RWPE1 (cell line): ENCODE measurements at regions not wholly inside any gene's neighbourhood (a gene's known extent, or its start where the extent isn't known, plus 50 kb on each side); places are given as distances from the start of the nearest gene placed in this dataset.

Source experiments
- CTCF ChIA-PET: fragments of 350-600 bp; sonication (Branson Sonifier 250); formaldehyde crosslinking; extraction: SDS; loops from one replicate; lab custom pipeline; 2021; lab: Yijun Ruan, JAX
- POLR2A ChIA-PET: fragments of 400-600 bp; formaldehyde crosslinking; extraction: SDS; loops from one replicate; lab custom pipeline; 2020; ENCODE audit warnings: antibody characterized with exemption; ENCODE audit not compliant: low non-redundant PET; lab: Yijun Ruan, JAX
- DNase-seq: peaks from one replicate; pipeline ENCODE4 v3.0.0; 2012; ENCODE audit warnings: low spot score
- H3K27ac ChIP-seq: fragments of 450-650 bp; 2 replicates; pipeline ENCODE4 v1.5.1; 2017
- TF ChIP-seq, protein P1 (sequence below): fragments of 450-650 bp; conservative IDR thresholded peaks from 2 replicates; pipeline ENCODE4 v1.5.1; 2017; ENCODE audit warnings: low read depth, mild to moderate bottlenecking

DNA sequence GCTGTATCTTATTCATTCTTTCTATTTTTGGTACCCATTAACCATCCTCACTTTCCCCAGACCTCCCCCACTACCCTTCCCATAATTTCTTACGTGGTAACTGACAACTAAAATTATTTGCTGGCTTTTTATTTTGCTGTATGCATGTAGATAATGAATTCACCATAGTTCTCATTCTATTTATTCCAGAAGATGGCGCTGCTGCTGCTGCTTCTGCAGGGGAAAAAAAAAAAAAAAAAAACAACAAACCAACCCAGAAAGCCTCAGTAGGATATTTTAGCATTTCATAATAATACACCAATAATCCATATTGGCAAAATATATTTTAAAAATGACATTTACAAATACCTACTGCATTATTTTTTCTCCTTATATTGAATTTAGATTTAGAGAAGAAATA, 416.6 kb upstream of the MAGEB18 start:
- H3K27ac ChIP-seq: no peak overlapping the region
- TF ChIP-seq, protein P1, sequence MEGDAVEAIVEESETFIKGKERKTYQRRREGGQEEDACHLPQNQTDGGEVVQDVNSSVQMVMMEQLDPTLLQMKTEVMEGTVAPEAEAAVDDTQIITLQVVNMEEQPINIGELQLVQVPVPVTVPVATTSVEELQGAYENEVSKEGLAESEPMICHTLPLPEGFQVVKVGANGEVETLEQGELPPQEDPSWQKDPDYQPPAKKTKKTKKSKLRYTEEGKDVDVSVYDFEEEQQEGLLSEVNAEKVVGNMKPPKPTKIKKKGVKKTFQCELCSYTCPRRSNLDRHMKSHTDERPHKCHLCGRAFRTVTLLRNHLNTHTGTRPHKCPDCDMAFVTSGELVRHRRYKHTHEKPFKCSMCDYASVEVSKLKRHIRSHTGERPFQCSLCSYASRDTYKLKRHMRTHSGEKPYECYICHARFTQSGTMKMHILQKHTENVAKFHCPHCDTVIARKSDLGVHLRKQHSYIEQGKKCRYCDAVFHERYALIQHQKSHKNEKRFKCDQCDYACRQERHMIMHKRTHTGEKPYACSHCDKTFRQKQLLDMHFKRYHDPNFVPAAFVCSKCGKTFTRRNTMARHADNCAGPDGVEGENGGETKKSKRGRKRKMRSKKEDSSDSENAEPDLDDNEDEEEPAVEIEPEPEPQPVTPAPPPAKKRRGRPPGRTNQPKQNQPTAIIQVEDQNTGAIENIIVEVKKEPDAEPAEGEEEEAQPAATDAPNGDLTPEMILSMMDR: peak; percentile 19; the same call in 1 of the 2 replicates
- POLR2A ChIA-PET: no interaction called here
- CTCF ChIA-PET: no interaction called here
- no peak for DNase-seq

DNA sequence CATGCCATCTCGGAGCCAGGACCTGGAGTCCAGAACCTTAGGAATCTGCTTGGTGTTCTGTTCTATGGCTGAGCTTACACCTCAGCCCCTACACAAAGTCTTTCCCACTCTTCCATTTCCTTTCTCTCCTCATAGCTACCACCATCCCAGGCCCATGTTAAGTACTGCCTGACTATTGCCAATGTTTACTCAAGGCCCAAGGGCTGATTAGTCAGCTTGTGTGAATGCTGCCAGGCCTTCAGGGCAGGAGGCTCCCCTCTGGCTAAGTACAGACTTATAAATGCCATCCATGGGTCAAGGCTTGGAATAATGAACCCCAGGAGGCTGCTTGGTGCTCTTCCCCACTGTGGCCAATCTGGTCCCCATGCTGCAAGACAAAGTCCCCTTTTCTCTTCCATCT, 411.6 kb upstream of the MAGEB18 start:
- CTCF ChIA-PET: no interaction called here
- DNase-seq: no peak
- H3K27ac ChIP-seq: no peak overlapping the region
- TF ChIP-seq, protein P1: no peak
- POLR2A ChIA-PET: no interaction called here

DNA sequence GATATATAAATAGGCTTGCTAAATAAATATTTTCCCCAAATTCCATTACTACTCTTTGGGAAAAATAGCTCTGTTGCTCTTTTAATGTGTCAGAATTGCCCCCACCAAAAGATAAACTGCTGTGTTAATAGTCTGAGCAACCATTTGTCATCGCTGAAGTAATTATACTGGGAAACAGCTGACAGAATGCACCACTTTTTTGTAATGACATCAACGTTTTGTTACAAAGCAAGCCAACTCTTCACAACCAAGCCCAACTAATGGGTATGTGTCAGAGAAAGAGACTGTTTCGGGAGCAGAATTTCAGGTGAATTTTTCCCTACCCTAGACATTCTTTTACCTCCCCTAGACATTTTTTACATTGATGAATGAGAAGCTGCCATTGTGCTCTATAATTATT, 405.0 kb upstream of the MAGEB18 start:
- POLR2A ChIA-PET: no interaction called here
- TF ChIP-seq, protein P1: no peak
- CTCF ChIA-PET: no interaction called here
- no peak overlapping the region for H3K27ac ChIP-seq
- no peak for DNase-seq

DNA sequence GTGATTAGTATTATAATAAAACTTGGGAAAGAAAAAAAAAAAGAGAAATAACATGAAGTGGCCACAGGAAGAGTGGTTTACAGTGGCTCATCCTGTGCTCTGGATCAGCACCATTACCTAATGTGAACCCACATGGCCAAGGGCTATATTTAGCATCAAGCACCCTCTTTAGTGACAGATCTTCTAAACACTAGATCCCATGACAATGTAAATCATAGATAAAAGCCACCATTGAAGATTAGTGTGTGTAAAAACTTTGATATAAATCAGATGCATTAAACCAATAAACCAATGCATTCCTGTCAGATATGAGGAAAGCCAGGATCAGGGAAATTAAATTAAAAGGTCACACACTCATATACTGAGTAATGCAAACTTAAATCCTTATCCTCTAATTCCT, 400.6 kb upstream of the MAGEB18 start:
- no peak overlapping the region for H3K27ac ChIP-seq
- DNase-seq: no peak
- ChIA-PET CTCF (no interaction called here), POLR2A (no interaction called here)
- TF ChIP-seq, protein P1: no peak

DNA sequence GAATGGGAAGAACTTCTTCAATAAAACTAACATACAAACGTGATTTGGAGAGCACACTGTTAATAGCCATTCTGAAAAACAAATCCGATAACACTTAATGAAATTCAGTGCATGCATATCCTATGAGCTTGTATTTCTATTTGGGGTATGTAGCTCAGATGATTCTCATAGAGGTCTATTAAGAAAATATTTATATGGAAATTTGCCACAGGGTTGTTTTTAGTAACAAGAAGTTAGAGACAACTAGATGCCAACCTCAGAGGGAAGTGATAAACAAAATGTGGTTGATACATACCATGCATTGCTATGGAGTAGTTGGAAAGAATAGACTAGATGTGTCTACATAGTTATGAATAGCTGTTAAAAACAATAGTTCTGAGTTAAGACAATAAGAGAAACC, 395.8 kb upstream of the MAGEB18 start:
- TF ChIP-seq, protein P1: no peak
- ChIA-PET POLR2A (no interaction called here), CTCF (no interaction called here)
- no peak for DNase-seq
- no peak overlapping the region for H3K27ac ChIP-seq

DNA sequence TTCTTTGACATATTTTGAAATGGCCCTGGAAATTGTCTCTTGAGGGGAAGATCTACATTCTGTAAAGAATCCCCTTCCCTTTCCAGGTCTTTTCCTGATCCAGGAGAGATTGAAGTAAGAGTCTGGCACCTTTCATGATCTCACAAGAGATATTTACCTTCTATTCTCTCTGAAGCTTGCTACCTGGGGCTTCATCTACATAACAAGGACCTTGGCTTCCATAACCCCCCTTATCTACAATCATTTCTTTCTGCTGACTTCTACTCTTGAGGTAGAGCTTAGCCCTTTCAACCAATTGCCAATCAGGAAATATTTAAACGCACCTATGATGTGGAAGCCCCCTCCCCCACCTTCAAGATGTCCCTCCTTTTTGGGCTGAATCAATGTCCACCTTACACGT, 383.7 kb upstream of the MAGEB18 start:
- POLR2A ChIA-PET: no interaction called here
- H3K27ac ChIP-seq: no peak overlapping the region
- DNase-seq: no peak
- TF ChIP-seq, protein P1: no peak
- CTCF ChIA-PET: no interaction called here

DNA sequence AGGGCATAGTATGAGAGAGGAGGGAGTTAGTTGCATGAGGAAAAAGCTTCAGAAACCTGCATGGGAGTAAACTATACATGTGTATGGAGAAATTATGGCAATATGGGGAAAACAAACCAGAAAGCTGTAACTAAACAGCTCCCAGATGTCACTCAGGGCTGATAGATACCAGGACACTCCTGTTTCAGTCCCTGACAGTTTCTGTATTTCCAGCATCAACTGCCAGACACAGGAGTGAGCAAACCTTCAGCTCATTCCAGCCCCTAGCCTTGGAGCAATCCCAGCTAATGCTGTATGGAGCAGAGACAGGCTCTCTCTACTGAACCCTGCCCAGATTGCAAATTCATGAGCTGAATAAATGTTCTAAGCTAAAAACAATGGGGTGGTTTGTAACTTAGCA, 382.9 kb upstream of the MAGEB18 start:
- POLR2A ChIA-PET: no interaction called here
- DNase-seq: no peak
- CTCF ChIA-PET: no interaction called here

More for the DNA sequence above, 382.9 kb upstream of the MAGEB18 start:
- H3K27ac ChIP-seq: no peak overlapping the region
- TF ChIP-seq, protein P1: no peak
